SJCRH30 (cell line): ENCODE measurements at regions not wholly inside any gene's neighbourhood (a gene's known extent, or its start where the extent isn't known, plus 50 kb on each side); places are given as distances from the start of the nearest gene placed in this dataset.
A peak's percentile ranks its signal among the peaks of the same experiment; 100 is the strongest.

Experiments
- DNase-seq, 2 experiments: peaks; one replicate each; pipeline ENCODE4 v3.0.0-alpha.2; 2015 to 2020
- H3K27ac ChIP-seq: fragments of 250-450 bp; sonication (Bioruptor Pico); 2 replicates; pipeline ENCODE4 v1.5.1; 2020; ENCODE audit warnings: mild to moderate bottlenecking, moderate library complexity
- H3K27me3 ChIP-seq: fragments of 250-450 bp; sonication (Bioruptor Pico); 2 replicates; pipeline ENCODE4 v1.5.1; 2020; ENCODE audit warnings: mild to moderate bottlenecking, moderate library complexity
- H3K36me3 ChIP-seq: fragments of 250-450 bp; sonication (Bioruptor Pico); 2 replicates; pipeline ENCODE4 v1.5.1; 2020; ENCODE audit warnings: mild to moderate bottlenecking, moderate library complexity
- H3K4me1 ChIP-seq: fragments of 250-450 bp; sonication (Bioruptor Pico); 2 replicates; pipeline ENCODE4 v1.5.1; 2020; ENCODE audit warnings: mild to moderate bottlenecking, moderate library complexity
- H3K4me3 ChIP-seq: fragments of 250-450 bp; sonication (Bioruptor Pico); 2 replicates; pipeline ENCODE4 v1.5.1; 2020; ENCODE audit warnings: mild to moderate bottlenecking, moderate library complexity
- H3K9me3 ChIP-seq: fragments of 250-450 bp; sonication (Bioruptor Pico); replicated peaks from 2 replicates; pipeline ENCODE4 v1.5.1; 2020; ENCODE audit warnings: mild to moderate bottlenecking, moderate library complexity

DNA sequence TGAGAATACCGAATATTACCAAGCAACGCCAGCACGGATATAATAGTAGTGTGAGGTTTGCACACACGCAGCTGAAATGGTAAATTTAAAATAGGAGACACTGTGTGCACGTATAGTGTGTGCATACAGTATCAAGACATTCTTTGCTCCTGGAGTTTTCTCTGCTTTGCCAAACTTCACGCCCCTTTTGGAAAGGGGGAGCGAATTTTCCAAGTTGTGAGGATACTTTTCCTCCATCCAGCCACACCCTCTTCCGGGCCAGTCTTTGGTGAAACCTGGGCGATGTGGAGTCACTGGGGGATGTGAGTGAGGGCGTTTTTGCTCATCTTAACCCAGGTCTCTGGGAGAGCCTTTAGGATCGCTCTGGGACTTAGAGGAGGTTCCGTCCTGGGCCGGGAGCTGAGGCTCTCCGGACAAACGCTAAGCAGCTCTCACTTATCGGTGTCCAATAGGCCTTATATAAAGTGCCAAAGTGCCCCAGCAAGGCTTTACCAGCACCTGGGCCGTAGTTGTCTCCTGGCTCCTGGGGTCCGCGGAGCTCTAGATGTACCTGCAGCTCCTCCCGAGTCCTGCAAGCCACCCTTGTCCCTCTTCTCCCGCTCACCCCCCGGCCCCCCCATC is 160.0 kb upstream of the MKI67 start:
- Histone ChIP-seq H3K36me3 (no peaks in the 10 kb centered on the region), H3K27me3 (no peaks in the 10 kb centered on the region), H3K4me1 (no peaks in the 10 kb centered on the region), H3K27ac (no peak overlapping the region), H3K9me3 (no peaks in the 10 kb centered on the region), H3K4me3 (no peak overlapping the region)
- no peak for DNase-seq

DNA sequence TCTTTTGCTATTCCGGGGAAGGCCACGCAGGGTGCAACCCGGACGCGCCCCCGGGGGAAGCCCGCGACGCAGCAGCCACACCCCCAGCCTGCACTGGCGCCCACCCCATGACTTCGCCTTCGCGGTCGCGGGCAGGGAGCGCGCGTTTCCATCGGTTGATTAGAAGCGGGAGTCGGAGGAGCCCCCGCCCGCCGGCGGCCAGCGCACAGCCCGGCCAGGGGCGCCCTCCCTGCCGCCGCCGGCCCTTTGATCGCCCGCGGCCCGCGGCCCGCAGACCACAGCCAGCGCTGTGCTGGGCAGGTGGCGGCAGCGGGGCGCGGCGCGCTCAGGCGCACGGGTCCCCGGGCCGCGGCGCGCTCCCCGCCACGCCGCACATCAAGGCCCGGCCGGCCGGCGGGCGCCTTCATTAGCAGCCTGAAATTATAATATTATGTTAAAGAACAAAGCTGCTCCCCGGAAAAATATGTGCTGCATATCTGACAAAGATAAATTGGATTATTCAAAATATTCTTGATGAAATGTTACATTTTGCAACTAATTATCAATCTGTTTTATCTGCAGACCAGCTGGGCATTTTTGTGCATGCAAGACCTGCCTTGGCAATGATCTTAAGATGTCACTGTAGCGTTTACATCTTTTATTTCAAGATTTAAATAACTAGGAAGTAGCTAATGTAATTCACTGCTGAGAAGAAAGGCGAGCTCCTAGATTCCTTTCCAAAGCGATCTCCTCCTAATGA is 160.7 kb upstream of the MKI67 start:
- Histone ChIP-seq H3K36me3 (no peaks in the 10 kb centered on the region), H3K4me3 (no peak overlapping the region), H3K9me3 (no peaks in the 10 kb centered on the region), H3K4me1 (no peaks in the 10 kb centered on the region), H3K27ac (no peak overlapping the region), H3K27me3 (no peaks in the 10 kb centered on the region)
- no peak for DNase-seq

DNA sequence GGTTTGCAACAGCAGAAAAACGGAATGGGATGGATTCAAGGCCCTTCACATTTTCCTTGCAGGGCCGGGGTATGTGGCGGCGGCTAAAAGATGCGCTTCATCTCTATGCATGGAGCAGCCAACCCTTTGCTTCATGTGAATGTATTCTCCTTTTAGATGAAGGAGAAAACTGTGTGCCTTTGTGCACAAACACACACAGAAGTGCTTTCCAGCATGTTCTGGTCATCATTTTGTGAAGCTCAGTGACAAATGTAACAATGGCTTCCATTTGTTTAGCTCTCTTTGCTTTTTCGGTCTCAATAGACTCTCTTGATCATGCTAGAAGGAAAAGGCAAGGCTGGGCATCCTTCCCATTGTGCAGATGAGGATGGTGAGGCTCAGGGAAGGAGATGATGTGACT is 161.7 kb upstream of the MKI67 start:
- Histone ChIP-seq H3K36me3 (no peaks in the 10 kb centered on the region), H3K27me3 (no peaks in the 10 kb centered on the region), H3K27ac (no peak overlapping the region), H3K4me3 (no peak overlapping the region), H3K9me3 (no peaks in the 10 kb centered on the region), H3K4me1 (no peaks in the 10 kb centered on the region)
- DNase-seq = no peak

DNA sequence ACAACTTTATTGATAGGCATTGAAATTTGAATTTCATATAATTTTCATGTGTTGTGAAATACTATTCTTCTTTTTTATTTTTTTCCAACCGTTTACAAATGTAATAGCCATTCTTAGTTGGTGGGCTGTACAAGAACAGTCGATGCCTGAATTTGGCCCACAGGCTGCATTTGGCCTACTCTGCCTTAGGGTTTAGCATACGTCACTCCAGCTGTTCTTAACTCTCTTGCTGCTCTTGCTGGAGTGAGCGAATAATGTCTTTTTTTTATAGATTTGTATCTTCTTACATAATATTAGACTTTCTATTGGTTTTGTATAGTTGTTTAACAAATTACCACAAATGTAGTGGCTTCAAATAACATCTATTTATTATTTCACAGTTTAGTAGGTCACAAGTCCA is 163.4 kb upstream of the MKI67 start:
- Histone ChIP-seq H3K27me3 (no peaks in the 10 kb centered on the region), H3K9me3 (no peaks in the 10 kb centered on the region)
- no peak for DNase-seq

DNA sequence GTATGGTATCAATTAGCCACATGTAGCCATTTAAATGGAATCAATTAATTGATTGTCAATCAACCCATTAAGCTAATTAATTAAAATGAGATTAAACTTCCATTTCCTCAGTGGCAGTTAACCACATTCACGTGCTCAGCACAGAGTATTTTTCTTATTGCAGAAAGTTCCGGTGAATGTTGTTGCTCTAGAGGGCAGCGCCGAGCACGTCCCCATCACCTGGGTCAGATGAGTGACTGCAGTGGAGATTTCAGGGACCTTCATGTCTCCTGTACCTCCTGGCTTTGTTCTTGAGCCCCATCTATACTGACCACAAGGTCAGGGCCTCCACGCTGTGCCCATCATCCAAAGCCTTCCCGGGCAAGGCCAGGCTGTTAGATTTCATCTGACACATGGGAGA is 168.8 kb upstream of the MKI67 start:
- Histone ChIP-seq H3K4me1 (no peaks in the 10 kb centered on the region), H3K27ac (no peak overlapping the region), H3K36me3 (no peaks in the 10 kb centered on the region), H3K4me3 (no peak overlapping the region), H3K9me3 (no peaks in the 10 kb centered on the region), H3K27me3 (no peaks in the 10 kb centered on the region)
- no peak for DNase-seq

More for the DNA sequence above, 163.4 kb upstream of the MKI67 start:
- Histone ChIP-seq H3K36me3 (no peaks in the 10 kb centered on the region), H3K27ac (no peak overlapping the region), H3K4me3 (no peak overlapping the region), H3K4me1 (no peaks in the 10 kb centered on the region)

DNA sequence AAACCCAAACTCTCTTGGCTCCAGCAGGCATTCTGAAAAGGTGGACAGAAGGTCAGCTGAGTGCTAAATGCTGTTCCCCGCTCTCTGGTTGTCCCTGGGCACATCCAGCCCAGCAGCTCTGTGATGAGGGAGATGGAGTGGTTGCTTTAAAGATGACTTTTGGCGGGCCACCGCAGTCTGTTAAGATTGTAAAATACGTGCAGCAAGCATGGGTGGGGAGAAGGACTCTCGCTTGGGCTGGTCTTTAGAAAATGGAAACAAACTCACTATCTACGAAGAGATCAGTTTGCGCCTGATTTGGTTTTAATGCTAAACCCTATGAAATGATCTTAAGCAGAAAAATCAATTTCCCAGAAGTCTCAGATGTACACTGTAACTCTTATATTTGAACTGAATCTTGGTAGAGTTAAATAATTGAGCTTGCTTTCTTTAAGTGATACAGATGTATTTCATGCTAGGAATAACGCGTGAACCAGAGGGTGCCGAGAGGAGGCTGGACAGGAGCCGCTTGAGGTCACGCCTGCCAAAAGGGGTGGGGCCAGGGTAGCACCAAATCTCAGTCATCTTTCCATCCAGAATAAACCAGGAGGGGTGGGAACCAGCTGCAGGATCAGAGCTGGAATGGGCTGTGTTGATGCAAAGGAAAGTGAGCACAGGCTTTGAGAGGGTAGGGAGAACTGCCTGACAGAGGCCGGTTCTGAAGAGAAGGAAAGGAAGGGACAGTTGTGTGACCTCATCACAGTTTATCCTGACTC is 170.2 kb upstream of the MKI67 start:
- Histone ChIP-seq H3K4me3 (no peak overlapping the region), H3K9me3 (no peaks in the 10 kb centered on the region), H3K27ac (no peak overlapping the region)

DNA sequence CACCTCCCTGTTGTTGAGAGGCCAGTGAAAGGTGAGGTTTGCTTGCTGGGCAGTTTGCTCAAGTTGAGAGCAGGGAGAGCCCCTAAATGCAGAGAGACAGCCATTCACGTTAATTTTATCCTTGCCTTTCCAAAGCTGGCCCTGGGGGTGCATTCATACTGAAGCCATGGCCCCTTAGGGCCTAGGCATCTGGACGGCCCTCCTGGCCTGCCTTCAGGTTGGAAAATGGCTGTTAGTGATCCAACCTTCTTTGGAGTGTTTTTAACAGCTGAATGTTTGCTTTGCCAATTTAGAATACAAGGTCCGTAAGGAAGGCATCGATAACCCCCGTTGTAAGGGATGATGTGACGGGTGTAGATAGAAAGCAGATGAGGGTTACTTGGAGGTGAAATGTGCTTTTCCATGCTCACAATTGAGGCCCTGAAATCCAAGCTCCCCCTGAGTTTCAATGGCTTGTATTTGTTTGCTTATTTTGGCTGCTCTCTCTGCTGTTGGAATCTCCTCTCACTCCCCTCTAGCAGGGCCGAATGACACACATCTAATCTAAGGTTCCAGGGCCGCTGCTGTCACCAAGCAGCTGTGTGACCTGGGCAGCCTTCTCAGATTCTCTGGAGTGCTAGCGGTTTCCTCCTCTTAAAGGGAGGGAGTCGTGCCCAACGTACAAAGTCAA is 171.6 kb upstream of the MKI67 start:
- H3K4me3 ChIP-seq = no peak overlapping the region
- no peaks in the 10 kb centered on the region for H3K36me3 ChIP-seq
- DNase-seq = peak; percentile 36 to 60
- H3K9me3 ChIP-seq = no peaks in the 10 kb centered on the region
- H3K27ac ChIP-seq = no peak overlapping the region; the same call in 1 of the 2 replicates
- H3K27me3 ChIP-seq = no peaks in the 10 kb centered on the region
- no peaks in the 10 kb centered on the region for H3K4me1 ChIP-seq

More for the DNA sequence above, 170.2 kb upstream of the MKI67 start:
- no peaks in the 10 kb centered on the region for H3K36me3 ChIP-seq
- H3K4me1 ChIP-seq = no peaks in the 10 kb centered on the region
- no peaks in the 10 kb centered on the region for H3K27me3 ChIP-seq
- no peak for DNase-seq

DNA sequence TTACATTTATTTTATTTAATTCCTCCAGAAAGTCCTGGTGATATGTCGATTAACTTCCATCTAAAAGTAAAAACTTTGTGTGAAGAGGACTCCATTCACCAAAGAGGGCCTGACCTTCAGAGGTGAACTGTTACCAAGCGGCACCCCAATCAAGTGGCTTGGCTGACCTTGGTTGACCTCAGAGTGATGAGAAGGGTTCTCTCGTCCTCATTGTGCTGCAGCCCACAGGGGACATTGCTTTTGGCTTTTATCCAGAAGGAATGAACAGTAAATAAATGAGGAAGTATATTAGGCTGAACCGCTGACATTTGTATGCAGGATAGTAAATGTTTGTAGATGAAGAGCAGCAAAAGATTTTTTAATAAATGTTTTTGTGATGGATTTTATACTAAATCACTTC is 172.4 kb upstream of the MKI67 start:
- no peak overlapping the region for H3K27ac ChIP-seq
- no peaks in the 10 kb centered on the region for H3K27me3 ChIP-seq
- no peak for DNase-seq
- no peak overlapping the region for H3K4me3 ChIP-seq
- no peaks in the 10 kb centered on the region for H3K9me3 ChIP-seq
- H3K36me3 ChIP-seq = no peaks in the 10 kb centered on the region
- no peaks in the 10 kb centered on the region for H3K4me1 ChIP-seq

DNA sequence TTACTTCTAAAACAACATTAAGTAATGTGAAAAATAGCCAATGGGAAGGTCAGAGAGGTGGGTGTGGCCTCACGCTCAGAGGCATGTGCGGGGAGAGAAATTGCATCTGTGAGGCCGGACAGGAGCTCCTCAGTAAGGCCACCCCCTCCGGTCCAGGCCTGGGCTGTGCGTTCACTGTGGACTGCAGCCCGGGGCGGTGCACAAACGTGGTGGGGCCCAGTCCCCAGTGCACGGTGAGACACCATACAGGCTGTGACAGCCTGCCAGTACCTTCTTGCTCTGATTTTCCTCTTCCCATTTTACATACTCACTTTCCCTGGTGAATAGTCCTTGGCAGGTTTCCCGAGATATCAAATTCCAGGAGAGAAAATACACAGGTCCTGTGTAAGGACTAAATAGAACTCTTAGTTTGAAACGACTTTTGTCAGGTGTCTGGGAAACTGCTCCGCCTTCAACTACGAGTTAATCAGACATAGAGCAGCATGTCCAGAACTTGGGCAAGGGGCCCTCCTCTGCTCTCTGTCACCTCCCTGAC is 174.1 kb upstream of the MKI67 start:
- H3K9me3 ChIP-seq = no peaks in the 10 kb centered on the region
- no peak overlapping the region for H3K4me3 ChIP-seq
- DNase-seq = no peak
- no peaks in the 10 kb centered on the region for H3K4me1 ChIP-seq
- H3K36me3 ChIP-seq = no peaks in the 10 kb centered on the region
- no peaks in the 10 kb centered on the region for H3K27me3 ChIP-seq
- H3K27ac ChIP-seq = no peak overlapping the region

DNA sequence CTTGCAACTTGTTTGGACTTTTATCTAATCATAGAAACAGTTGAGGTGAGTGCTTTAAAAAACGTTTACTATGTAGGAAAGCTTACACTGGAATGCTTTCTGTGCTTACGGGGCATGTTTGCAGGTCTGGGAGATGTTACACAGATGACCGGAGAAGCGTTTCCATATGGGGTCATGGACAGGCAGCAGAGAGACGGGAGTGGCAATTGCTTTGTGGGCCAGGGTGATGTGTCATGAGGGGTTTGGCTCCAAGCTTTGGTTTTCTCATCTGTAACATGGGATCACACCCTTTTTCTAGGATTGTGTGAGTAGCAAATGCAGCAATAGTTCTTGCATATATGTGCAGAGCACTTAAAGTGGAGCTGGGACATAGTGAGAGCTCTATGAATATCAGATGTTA is 174.8 kb upstream of the MKI67 start:
- Histone ChIP-seq H3K36me3 (no peaks in the 10 kb centered on the region), H3K9me3 (no peaks in the 10 kb centered on the region), H3K4me1 (no peaks in the 10 kb centered on the region), H3K27me3 (no peaks in the 10 kb centered on the region), H3K27ac (no peak overlapping the region), H3K4me3 (no peak overlapping the region)
- DNase-seq = no peak

DNA sequence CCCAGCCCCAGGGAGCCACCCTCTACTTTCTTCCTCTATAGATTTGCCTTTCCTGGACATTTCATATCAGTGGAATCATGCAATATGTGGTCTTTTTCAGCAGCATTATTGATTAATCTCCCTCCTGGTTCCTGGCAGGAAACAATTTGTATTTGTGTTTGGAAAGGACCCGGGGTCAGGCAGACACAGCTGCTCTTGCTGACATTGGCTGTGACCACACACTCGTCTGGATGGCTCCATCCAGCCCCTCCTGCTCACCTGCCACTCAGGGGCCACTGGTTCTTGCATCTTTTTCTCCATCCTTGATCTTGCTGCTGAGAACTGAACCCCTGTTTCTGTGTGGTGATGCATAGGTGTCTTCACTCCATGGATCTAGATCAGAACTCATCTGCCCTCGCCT is 176.6 kb upstream of the MKI67 start:
- Histone ChIP-seq H3K9me3 (no peaks in the 10 kb centered on the region), H3K36me3 (no peaks in the 10 kb centered on the region), H3K4me3 (no peak overlapping the region), H3K27me3 (no peaks in the 10 kb centered on the region), H3K27ac (no peak overlapping the region), H3K4me1 (no peaks in the 10 kb centered on the region)
- no peak for DNase-seq

DNA sequence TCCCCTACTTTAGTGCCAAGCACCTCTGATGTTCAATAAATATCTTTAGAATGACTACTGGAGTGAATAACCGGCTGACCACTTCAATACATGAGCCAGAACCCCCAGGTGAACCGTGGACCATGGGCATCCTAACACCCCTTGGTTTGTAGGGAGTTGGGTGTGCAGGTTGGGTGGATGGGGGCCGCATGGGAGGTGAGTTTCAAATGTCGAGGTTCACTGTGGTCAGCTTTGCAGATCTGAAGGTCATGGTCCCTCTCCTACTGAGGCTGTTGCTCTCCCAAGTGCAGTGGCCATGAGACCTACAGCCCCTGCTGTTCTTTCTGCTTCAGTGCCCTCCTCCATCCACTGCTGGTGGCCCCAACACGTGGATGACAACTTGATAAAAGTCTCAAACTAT is 178.0 kb upstream of the MKI67 start:
- Histone ChIP-seq H3K4me1 (no peaks in the 10 kb centered on the region), H3K36me3 (no peaks in the 10 kb centered on the region), H3K9me3 (no peaks in the 10 kb centered on the region), H3K27ac (no peak overlapping the region), H3K4me3 (no peak overlapping the region), H3K27me3 (no peaks in the 10 kb centered on the region)
- DNase-seq = no peak

DNA sequence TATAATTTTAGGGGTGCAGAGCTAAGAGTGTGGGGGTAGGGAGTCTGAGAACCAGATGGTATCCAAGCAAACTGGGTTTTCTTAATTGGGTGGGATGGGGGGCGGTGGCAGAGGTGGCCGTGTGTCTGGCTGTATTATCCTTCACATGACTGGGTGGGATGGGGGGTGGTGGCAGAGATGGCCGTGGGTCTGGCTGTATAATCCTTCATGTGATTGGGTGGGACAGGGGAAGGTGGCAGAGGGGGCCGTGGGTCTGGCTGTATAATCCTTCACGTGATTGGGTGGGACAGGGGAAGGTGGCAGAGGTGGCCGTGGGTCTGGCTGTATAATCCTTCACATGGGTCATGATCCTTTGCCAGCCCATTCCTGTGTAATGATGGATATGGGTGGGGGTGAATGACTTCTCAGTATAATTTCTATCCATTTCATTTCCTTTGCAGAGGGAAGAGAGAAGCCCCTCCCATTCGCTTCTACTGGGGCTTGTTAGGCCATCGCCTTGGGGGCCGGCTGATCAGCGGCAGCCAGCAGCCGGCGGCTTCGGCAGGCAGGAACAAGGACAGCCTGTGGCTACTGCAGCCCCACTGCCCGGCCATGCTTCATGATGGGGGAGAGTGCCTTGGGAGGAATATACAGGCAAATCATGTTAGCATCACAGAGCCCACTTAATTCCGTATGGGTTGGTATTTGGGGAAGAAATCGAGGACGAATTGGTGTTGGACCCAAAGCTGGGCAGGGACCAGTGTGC is 179.6 kb upstream of the MKI67 start:
- H3K4me3 ChIP-seq = no peak overlapping the region
- no peak overlapping the region for H3K27ac ChIP-seq
- no peaks in the 10 kb centered on the region for H3K4me1 ChIP-seq
- H3K9me3 ChIP-seq = no peaks in the 10 kb centered on the region
- no peaks in the 10 kb centered on the region for H3K36me3 ChIP-seq
- no peak for DNase-seq
- H3K27me3 ChIP-seq = no peaks in the 10 kb centered on the region

DNA sequence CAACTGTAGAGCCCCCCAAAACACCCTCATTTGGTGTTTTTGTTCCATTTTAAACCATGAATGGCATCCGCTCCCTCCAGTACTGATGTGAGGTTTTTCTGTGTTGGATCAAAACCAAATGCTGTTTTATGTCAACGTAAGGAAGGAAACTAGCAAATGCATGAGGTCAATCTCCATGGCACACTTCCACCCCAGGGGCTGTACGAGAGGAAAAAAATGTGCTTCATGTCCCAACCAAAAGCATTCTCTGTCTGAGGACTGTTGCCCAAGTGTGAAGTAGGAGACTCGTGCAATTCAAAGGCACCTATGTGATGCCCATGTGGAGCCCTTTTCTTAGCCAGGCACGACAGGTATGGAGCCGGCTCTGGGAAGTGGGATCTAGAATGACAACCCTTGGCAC is 180.3 kb upstream of the MKI67 start:
- H3K27me3 ChIP-seq = no peaks in the 10 kb centered on the region

More for the DNA sequence above, 180.3 kb upstream of the MKI67 start:
- H3K36me3 ChIP-seq = no peaks in the 10 kb centered on the region
- H3K27ac ChIP-seq = no peak overlapping the region
- H3K4me1 ChIP-seq = no peaks in the 10 kb centered on the region
- DNase-seq = no peak
- no peak overlapping the region for H3K4me3 ChIP-seq
- H3K9me3 ChIP-seq = no peaks in the 10 kb centered on the region
